Heart right ventricle (tissue), 16 donors: ENCODE measurements at regions not wholly inside any gene's neighbourhood (a gene's known extent, or its start where the extent isn't known, plus 50 kb on each side); places are given as distances from the start of the nearest gene placed in this dataset.

Experiments used
- ATAC-seq, 8 donors: fragments of 200-7000 bp; cut with Tn5 transposase; one replicate each; pipeline ENCODE4 v1.9.1; 2020; ENCODE audit warnings: mild to moderate bottlenecking in 8 of 8, moderate library complexity in 8 of 8, moderate number of reproducible peaks in 1 of 8
- DNase-seq, 2 donors: peaks; one replicate each; pipeline ENCODE4 v3.0.0-alpha.2; 2020
- H3K27ac ChIP-seq, 10 donors: fragments of 200-600 bp; sonication (generic) in 2 of 10; one replicate each; pipeline versions ENCODE4 v1.5.0 to v1.8.0; 2020 to 2022; ENCODE audit warnings: mild to moderate bottlenecking in 3 of 10
- H3K27me3 ChIP-seq, 7 donors: fragments of 200-600 bp; one replicate each; pipeline ENCODE4 v1.8.0; 2021 to 2022; ENCODE audit warnings: mild to moderate bottlenecking in 2 of 7
- H3K36me3 ChIP-seq, 9 donors: fragments of 200-600 bp; sonication (generic) in 1 of 9; one replicate each; pipeline versions ENCODE4 v1.5.0 to v1.8.0; 2020 to 2022; ENCODE audit warnings: mild to moderate bottlenecking in 2 of 9
- H3K4me1 ChIP-seq, 9 donors: fragments of 200-600 bp; sonication (generic) in 1 of 9; one replicate each; pipeline versions ENCODE4 v1.5.0 to v1.8.0; 2020 to 2022; ENCODE audit warnings: mild to moderate bottlenecking in 4 of 9
- H3K4me3 ChIP-seq, 10 donors: fragments of 200-600 bp; sonication (generic) in 2 of 10; one replicate each; pipeline versions ENCODE4 v1.5.0 to v1.8.0; 2020 to 2022; ENCODE audit warnings: mild to moderate bottlenecking in 7 of 10, moderate library complexity in 2 of 10
- H3K9me3 ChIP-seq, 11 donors: fragments of 200-600 bp in 10 of 11; sonication (generic) in 2 of 11; one replicate each; pipeline versions ENCODE4 v1.5.0 to v1.8.0; 2013 to 2022; ENCODE audit warnings: mild to moderate bottlenecking in 2 of 11, control low read depth in 1 of 11, moderate library complexity in 1 of 11
- CTCF ChIP-seq, 9 donors: fragments of 200-600 bp; sonication (generic) in 2 of 9; IDR thresholded peaks; one replicate each; pipeline versions ENCODE4 v1.5.0 to v1.8.0; 2021 to 2022; ENCODE audit warnings: antibody characterized with exemption in 9 of 9, mild to moderate bottlenecking in 5 of 9, moderate library complexity in 1 of 9
- WGBS, 2 donors: extraction: QIAGEN DNeasy Blood & Tissue Kit; methylation state at CpG; one replicate each; pipeline ENCODE4 v1.1.7; 2013; ENCODE audit warnings: inconsistent platforms in 1 of 2; 5-methylcytosine and 5-hydroxymethylcytosine counted together
- intact Hi-C, 10 donors: fragments of 100-400 bp; cut with DNase I; formaldehyde crosslinking; loops; one replicate each; pipeline versions ENCODE4 v1.11.1 to v1.14.2; 2022
- donor health status: Arrhythmogenic right ventricular cardiomyopathy.
- donor health status: ischemic (EF 13 %, LVEDD 7.1; RV severe dilation, severe dysfunction).
- donor health status: healthy with polysubstance abuse.
- donor health status: DM: no; HTN: yes; CAD: no.
- donor health status: DM: no; HTN: no; CAD: no.
- donor health status: ischemic (EF 25% LVEDD 6.9; RV normal size, moderate dysfunction).
- donor health status: ischemic (EF 25% LVEDD 5.7; RV mildly dilated, moderate dysfunction).
- donor health status: healthy.
- donor health status: DM: yes; HTN: yes; CAD: no.
- donor health status: Ischemic cardiomyopathy.
- donor health status: ischemic (EF 35%, LVEDD 5.7; RV mildly dilated, moderate dysfunction).
- donor health status: nonischemic (EF 11% LVEDD 7.7; RV severe dilation, severe dysfunction).
- donor health status: DM: yes; HTN: yes; CAD: no.
- donor health status: PGD.
- donor health status: ischemic (EF 29% LVEDD 5.4; RV normal size, mild dysfunction).
- donor health status: nonischemic (EF 23%, LVEDD 6.1; RV moderate dilation, normal function).

DNA sequence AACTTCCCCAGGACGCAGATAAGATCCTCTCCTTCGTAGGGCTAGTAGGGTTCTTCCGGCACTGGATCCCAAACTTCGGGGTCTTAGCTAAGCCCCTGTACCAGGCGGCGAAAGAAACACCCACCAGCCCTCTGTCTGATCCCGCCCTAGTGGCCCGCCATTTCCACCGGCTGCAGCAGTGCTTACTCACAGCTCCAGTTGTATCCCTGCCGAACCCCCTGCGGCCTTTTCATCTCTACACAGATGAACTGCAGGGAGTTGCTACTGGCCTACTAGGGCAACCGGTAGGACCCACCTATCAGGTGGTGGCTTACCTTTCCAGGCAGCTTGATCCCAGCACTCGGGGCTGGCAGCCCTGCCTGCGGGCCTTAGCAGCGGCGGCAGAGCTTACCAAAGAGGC, 961.2 kb downstream of the RPA4 start:
- Histone ChIP-seq H3K4me3 (no peak overlapping the region), H3K9me3 (peaks cover 0 to 67% (median 0%) of the 10 kb centered on the region in 11 donors), H3K36me3 (no peaks in the 10 kb centered on the region), H3K27me3 (no peaks in the 10 kb centered on the region), H3K4me1 (no peaks in the 10 kb centered on the region), H3K27ac (no peak overlapping the region)
- 94 to 97% methylated on average over 16 of the region's 16 CpGs for WGBS, 2 donors
- no peak for TF ChIP-seq CTCF (IDR thresholded peaks at IDR 0.05)
- DNase-seq (no peak), ATAC-seq (no peak)
- intact Hi-C loops, result no loop called here

GRCh38 chrX:97845451-97845850, 961.7 kb downstream of the RPA4 start:
- Histone ChIP-seq H3K36me3 (no peaks in the 10 kb centered on the region), H3K9me3 (peaks cover 0 to 67% (median 0%) of the 10 kb centered on the region in 11 donors), H3K27ac (no peak overlapping the region), H3K4me1 (no peaks in the 10 kb centered on the region), H3K27me3 (no peaks in the 10 kb centered on the region), H3K4me3 (no peak overlapping the region)
- no peak for TF ChIP-seq CTCF (IDR thresholded peaks at IDR 0.05)
- intact Hi-C loops, result no loop called here
- DNase-seq, result no peak
- WGBS, 2 donors, result 96 to 97% methylated on average over 18 of the region's 18 CpGs
- no peak for ATAC-seq

DNA sequence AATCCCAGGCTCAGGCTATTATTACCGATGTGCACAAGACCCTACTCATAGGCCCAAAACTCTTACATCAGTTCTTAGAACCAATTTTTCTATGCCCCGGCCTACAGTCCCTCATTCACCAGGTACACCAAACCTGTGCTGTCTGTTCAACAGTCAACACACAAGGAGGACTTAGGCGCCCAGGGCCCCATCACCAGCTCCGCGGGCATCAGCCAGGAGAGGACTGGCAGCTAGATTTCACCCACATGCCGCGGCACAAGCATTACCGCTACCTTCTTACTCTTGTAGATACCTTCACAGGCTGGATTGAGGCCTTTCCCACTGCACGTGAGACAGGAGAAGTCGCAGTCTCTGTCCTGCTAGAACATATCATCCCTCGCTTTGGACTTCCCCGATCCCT, 962.5 kb downstream of the RPA4 start:
- Histone ChIP-seq H3K27me3 (no peaks in the 10 kb centered on the region), H3K9me3 (peaks cover 0 to 67% (median 0%) of the 10 kb centered on the region in 11 donors), H3K36me3 (no peaks in the 10 kb centered on the region), H3K4me3 (no peak overlapping the region), H3K27ac (no peak overlapping the region), H3K4me1 (no peaks in the 10 kb centered on the region)
- intact Hi-C loops, result no loop called here
- WGBS, 2 donors, result 96 to 98% methylated on average over 12 of the region's 12 CpGs
- no peak for DNase-seq
- ATAC-seq, result no peak
- no peak for TF ChIP-seq CTCF (IDR thresholded peaks at IDR 0.05)

- H3K27me3 ChIP-seq, result no peaks in the 10 kb centered on the region
- H3K9me3 ChIP-seq, result peaks cover 0 to 65% (median 0%) of the 10 kb centered on the region in 11 donors
- no peak for ATAC-seq
- no peaks in the 10 kb centered on the region for H3K4me1 ChIP-seq
- DNase-seq, result no peak
- TF ChIP-seq CTCF (IDR thresholded peaks at IDR 0.05), result no peak
- H3K4me3 ChIP-seq, result no peak overlapping the region
- WGBS, 2 donors, result 95 to 98% methylated on average over 23 to 25 of the region's 25 CpGs
- no peaks in the 10 kb centered on the region for H3K36me3 ChIP-seq
- intact Hi-C loops, result no loop called here
- H3K27ac ChIP-seq, result no peak overlapping the region
Observed at GRCh38 chrX:97846718-97847237, 963.1 kb downstream of the RPA4 start.
